Esophagus (tissue), 2 donors: ENCODE measurements at regions not wholly inside any gene's neighbourhood (a gene's known extent, or its start where the extent isn't known, plus 50 kb on each side); places are given as distances from the start of the nearest gene placed in this dataset.
"Not testable (repeated sequence)": the region's sequence is repeated elsewhere in the genome, so short reads cannot be mapped to it uniquely, and the experiment has no call there.

ENCODE experiments used
- H3K27ac ChIP-seq, 2 donors: one replicate each; pipeline ENCODE4 v1.5.1; 2013; ENCODE audit warnings: low read depth in 2 of 2, mild to moderate bottlenecking in 2 of 2, inconsistent platforms in 1 of 2, low read length in 1 of 2, moderate library complexity in 1 of 2
- H3K27me3 ChIP-seq, 2 donors: one replicate each; pipeline ENCODE4 v1.6.1; 2013; ENCODE audit warnings: low read length in 2 of 2, control low read depth in 1 of 2, mild to moderate bottlenecking in 1 of 2; ENCODE audit not compliant: insufficient read depth in 2 of 2, control insufficient read depth in 1 of 2
- H3K36me3 ChIP-seq, 2 donors: one replicate each; pipeline ENCODE4 v1.6.1; 2013; ENCODE audit warnings: low read length in 1 of 2; ENCODE audit not compliant: control insufficient read depth in 2 of 2, insufficient read depth in 2 of 2
- H3K4me1 ChIP-seq, 2 donors: one replicate each; pipeline ENCODE4 v1.6.1; 2013; ENCODE audit warnings: low read length in 1 of 2; ENCODE audit not compliant: control insufficient read depth in 2 of 2, insufficient read depth in 2 of 2
- H3K4me3 ChIP-seq, 2 donors: one replicate each; pipeline ENCODE4 v1.5.1; 2013; ENCODE audit warnings: low read length in 2 of 2, mild to moderate bottlenecking in 2 of 2, low read depth in 1 of 2, moderate library complexity in 1 of 2
- H3K9me3 ChIP-seq, 2 donors: one replicate each; pipeline ENCODE4 v1.6.1; 2013; ENCODE audit warnings: mild to moderate bottlenecking in 2 of 2, low read depth in 1 of 2, low read length in 1 of 2, moderate library complexity in 1 of 2; ENCODE audit not compliant: control insufficient read depth in 2 of 2, insufficient read depth in 1 of 2
- WGBS, 2 donors: extraction: QIAGEN DNeasy Blood & Tissue Kit; methylation state at CpG; one replicate each; pipeline ENCODE4 v1.1.7; 2013; 5-methylcytosine and 5-hydroxymethylcytosine counted together
- donor health status: healthy with polysubstance abuse.
- donor health status: Bipolar disorder and iron deficiency.

- Histone ChIP-seq H3K36me3 (no peaks in the 10 kb centered on the region), H3K9me3 (no peaks in the 10 kb centered on the region), H3K4me3 (no peak overlapping the region), H3K27ac (no peak overlapping the region), H3K4me1 (no peaks in the 10 kb centered on the region), H3K27me3 (no peaks in the 10 kb centered on the region)
- 43 to 68% methylated on average over 3 of the region's 3 CpGs for WGBS, 2 donors
Observed at GRCh38 chr6:137638926-137639706, 144.9 kb upstream of the OLIG3 start.

- Histone ChIP-seq H3K4me1 (no peaks in the 10 kb centered on the region), H3K4me3 (no peak overlapping the region), H3K27me3 (no peaks in the 10 kb centered on the region), H3K36me3 (no peaks in the 10 kb centered on the region), H3K27ac (no peak overlapping the region), H3K9me3 (no peaks in the 10 kb centered on the region)
- WGBS, 2 donors: 91 to 93% methylated on average over 7 of the region's 7 CpGs
Observed at GRCh38 chr6:137640086-137640485, 145.9 kb upstream of the OLIG3 start.

- Histone ChIP-seq H3K36me3 (no peaks in the 10 kb centered on the region), H3K27me3 (no peaks in the 10 kb centered on the region), H3K4me3 (no peak overlapping the region), H3K4me1 (no peaks in the 10 kb centered on the region), H3K27ac (no peak overlapping the region), H3K9me3 (no peaks in the 10 kb centered on the region)
- 11 to 13% methylated on average over 6 of the region's 6 CpGs for WGBS, 2 donors
Observed at GRCh38 chr6:137641474-137642077, 147.4 kb upstream of the OLIG3 start.

GRCh38 chr6:137643210-137643609, 149.0 kb upstream of the OLIG3 start:
- not testable (repeated sequence) for H3K27me3 ChIP-seq, H3K36me3 ChIP-seq, H3K9me3 ChIP-seq, H3K27ac ChIP-seq, H3K4me1 ChIP-seq, H3K4me3 ChIP-seq
- 69% methylated on average over 4 of the region's 4 CpGs for WGBS, 2 donors

- H3K36me3 ChIP-seq, H3K4me3 ChIP-seq, H3K4me1 ChIP-seq, H3K27me3 ChIP-seq, H3K27ac ChIP-seq, H3K9me3 ChIP-seq: not testable (repeated sequence)
- 57 to 90% methylated on average over 2 of the region's 2 CpGs for WGBS, 2 donors
Observed at GRCh38 chr6:137643644-137644043, 149.4 kb upstream of the OLIG3 start.

- 93 to 95% methylated on average over 13 of the region's 13 CpGs for WGBS, 2 donors
- H3K4me3 ChIP-seq: no peak overlapping the region
- no peak overlapping the region for H3K27ac ChIP-seq
Observed at GRCh38 chr6:137645850-137646249, 151.7 kb upstream of the OLIG3 start.

GRCh38 chr6:137646484-137646883, 152.3 kb upstream of the OLIG3 start:
- H3K27ac ChIP-seq: no peak overlapping the region
- no peaks in the 10 kb centered on the region for H3K36me3 ChIP-seq
- no peaks in the 10 kb centered on the region for H3K27me3 ChIP-seq
- no peaks in the 10 kb centered on the region for H3K9me3 ChIP-seq
- WGBS, 2 donors: 0% methylated on average over 1 of the region's 1 CpG; no CpG with 5 or more reads in 1 of the 2 donors
- H3K4me3 ChIP-seq: no peak overlapping the region
- no peaks in the 10 kb centered on the region for H3K4me1 ChIP-seq

More at GRCh38 chr6:137645850-137646249, 151.7 kb upstream of the OLIG3 start:
- H3K9me3 ChIP-seq: no peaks in the 10 kb centered on the region
- no peaks in the 10 kb centered on the region for H3K36me3 ChIP-seq
- H3K4me1 ChIP-seq: no peaks in the 10 kb centered on the region
- H3K27me3 ChIP-seq: no peaks in the 10 kb centered on the region

GRCh38 chr6:137647762-137648447, 153.7 kb upstream of the OLIG3 start:
- WGBS, 2 donors: 70 to 79% methylated on average over 5 of the region's 5 CpGs
- Histone ChIP-seq H3K9me3 (peaks cover 0 to 2% of the 10 kb centered on the region in 2 donors), H3K27ac (no peak overlapping the region), H3K36me3 (no peaks in the 10 kb centered on the region), H3K4me1 (no peaks in the 10 kb centered on the region), H3K4me3 (no peak overlapping the region), H3K27me3 (no peaks in the 10 kb centered on the region)

GRCh38 chr6:137650720-137651119, 156.5 kb upstream of the OLIG3 start:
- Histone ChIP-seq H3K36me3 (no peaks in the 10 kb centered on the region), H3K9me3 (peaks cover 0 to 6% of the 10 kb centered on the region in 2 donors), H3K27me3 (no peaks in the 10 kb centered on the region), H3K27ac (no peak overlapping the region), H3K4me1 (no peaks in the 10 kb centered on the region), H3K4me3 (no peak overlapping the region)
